GM13977 (cell line): ENCODE measurements at regions not wholly inside any gene's neighbourhood (a gene's known extent, or its start where the extent isn't known, plus 50 kb on each side); places are given as distances from the start of the nearest gene placed in this dataset.

Experiments
- DNase-seq: peaks from one replicate; pipeline ENCODE4 v3.0.0; 2012; ENCODE audit warnings: low spot score
- CTCF ChIP-seq: IDR thresholded peaks from 2 replicates; pipeline ENCODE4 v1.5.1; 2012; ENCODE audit warnings: mild to moderate bottlenecking, control low read depth; ENCODE audit not compliant: insufficient read depth; ENCODE audit errors: extremely low read depth, missing control alignments
- in situ Hi-C: fragments of 300-500 bp; cut with MboI; formaldehyde crosslinking; loops from one replicate; pipeline ENCODE4 v1.12.0; 2022; ENCODE audit warnings: low sequenced_read_pairs, low pct_unique_long_range_greater_than_20kb, mixed read lengths, inconsistent platforms; ENCODE audit not compliant: unreplicated experiment

GRCh38 chr4:127036296-127036695 lies 596.5 kb upstream of the INTU start:
- in situ Hi-C loops: no loop called here
- DNase-seq: no peak
- no peak for TF ChIP-seq CTCF

- no peak for TF ChIP-seq CTCF
- DNase-seq: no peak
- in situ Hi-C loops: no loop called here
Measured at GRCh38 chr4:127045861-127046260, 586.9 kb upstream of the INTU start.

GRCh38 chr4:127047930-127048329 lies 584.8 kb upstream of the INTU start:
- TF ChIP-seq CTCF: no peak
- in situ Hi-C loops: no loop called here
- no peak for DNase-seq

- TF ChIP-seq CTCF: no peak
- DNase-seq: no peak
- in situ Hi-C loops: no loop called here
Measured at GRCh38 chr4:127048376-127049044, 584.2 kb upstream of the INTU start.

GRCh38 chr4:127049526-127049925 lies 583.2 kb upstream of the INTU start:
- TF ChIP-seq CTCF: no peak
- no peak for DNase-seq
- in situ Hi-C loops: no loop called here

GRCh38 chr4:127052742-127053141 lies 580.0 kb upstream of the INTU start:
- no peak for DNase-seq
- in situ Hi-C loops: no loop called here
- no peak for TF ChIP-seq CTCF

- no peak for TF ChIP-seq CTCF
- DNase-seq: no peak
- in situ Hi-C loops: no loop called here
Measured at GRCh38 chr4:127055357-127055756, 577.4 kb upstream of the INTU start.
